ENCODE measurements at regions not wholly inside any gene's neighbourhood (a gene's known extent, or its start where the extent isn't known, plus 50 kb on each side); places are given as distances from the start of the nearest gene placed in this dataset.

- Histone ChIP-seq H3K36me3 (no peaks in the 10 kb centered on the region), H3K27me3 (no peaks in the 10 kb centered on the region), H3K9me3 (no peaks in the 10 kb centered on the region), H3K27ac (no peak overlapping the region), H3K4me3 (no peak overlapping the region), H3K4me1 (no peaks in the 10 kb centered on the region)
- ATAC-seq (no peak), DNase-seq (no peak)
- no peak for TF ChIP-seq CTCF (IDR thresholded peaks at IDR 0.05)
- 46 to 59% methylated on average over 2 of the region's 2 CpGs for WGBS, 2 donors
- intact Hi-C loops (cut with DNase I) = no loop called here
Observed at GRCh38 chr5:8393240-8393639, 524.3 kb downstream of the MTRR start.

- no peak for DNase-seq
- intact Hi-C loops (cut with DNase I) = no loop called here
- no peaks in the 10 kb centered on the region for H3K4me1 ChIP-seq
- H3K27me3 ChIP-seq = no peaks in the 10 kb centered on the region
- TF ChIP-seq CTCF (IDR thresholded peaks at IDR 0.05) = no peak
- no peak overlapping the region for H3K27ac ChIP-seq
- H3K9me3 ChIP-seq = no peaks in the 10 kb centered on the region
- no peaks in the 10 kb centered on the region for H3K36me3 ChIP-seq
- no peak for ATAC-seq
- H3K4me3 ChIP-seq = no peak overlapping the region
- 62 to 78% methylated on average over 5 of the region's 5 CpGs for WGBS, 2 donors
Observed at GRCh38 chr5:8394965-8395364, 526.0 kb downstream of the MTRR start.

- intact Hi-C loops (cut with DNase I) = no loop called here
- DNase-seq (no peak), ATAC-seq (no peak)
- no peak overlapping the region for H3K4me3 ChIP-seq
- no peaks in the 10 kb centered on the region for H3K36me3 ChIP-seq
- no peaks in the 10 kb centered on the region for H3K4me1 ChIP-seq
- H3K27me3 ChIP-seq = no peaks in the 10 kb centered on the region
- no peak for TF ChIP-seq CTCF (IDR thresholded peaks at IDR 0.05)
- H3K27ac ChIP-seq = no peak overlapping the region
- 87 to 88% methylated on average over 1 of the region's 1 CpG for WGBS, 2 donors
- H3K9me3 ChIP-seq = no peaks in the 10 kb centered on the region
Observed at GRCh38 chr5:8396246-8396645, 527.3 kb downstream of the MTRR start.

GRCh38 chr5:8396756-8397155 lies 527.8 kb downstream of the MTRR start:
- Histone ChIP-seq H3K4me3 (no peak overlapping the region), H3K27me3 (no peaks in the 10 kb centered on the region), H3K4me1 (no peaks in the 10 kb centered on the region), H3K9me3 (no peaks in the 10 kb centered on the region), H3K36me3 (no peaks in the 10 kb centered on the region), H3K27ac (no peak overlapping the region)
- ATAC-seq (no peak), DNase-seq (no peak)
- intact Hi-C loops (cut with DNase I) = no loop called here
- 77 to 88% methylated on average over 2 of the region's 2 CpGs for WGBS, 2 donors
- no peak for TF ChIP-seq CTCF (IDR thresholded peaks at IDR 0.05)

GRCh38 chr5:8399471-8399870 lies 530.5 kb downstream of the MTRR start:
- ATAC-seq (no peak), DNase-seq (no peak)
- no peaks in the 10 kb centered on the region for H3K4me1 ChIP-seq
- no peak overlapping the region for H3K4me3 ChIP-seq
- H3K27ac ChIP-seq = no peak overlapping the region
- no peaks in the 10 kb centered on the region for H3K27me3 ChIP-seq
- no peak for TF ChIP-seq CTCF (IDR thresholded peaks at IDR 0.05)
- no peaks in the 10 kb centered on the region for H3K36me3 ChIP-seq
- peaks cover 0 to 6% (median 0%) of the 10 kb centered on the region in 11 donors for H3K9me3 ChIP-seq
- intact Hi-C loops (cut with DNase I) = no loop called here
- WGBS, 2 donors = 77 to 80% methylated on average over 4 of the region's 4 CpGs

All from heart right ventricle (tissue), 16 donors.